Pancreas (tissue), 10 donors: ENCODE measurements at regions not wholly inside any gene's neighbourhood (a gene's known extent, or its start where the extent isn't known, plus 50 kb on each side); places are given as distances from the start of the nearest gene placed in this dataset.

Experiments
- ATAC-seq, 4 donors: fragments of 200-7000 bp; cut with Tn5 transposase; one replicate each; pipeline versions ENCODE4 v1.8.0 to v1.9.1; 2020; ENCODE audit warnings: mild to moderate bottlenecking in 4 of 4, moderate library complexity in 4 of 4
- DNase-seq, 6 donors: peaks; one replicate each; pipeline ENCODE4 v3.0.0-alpha.2; 2020
- FAIRE-seq: peaks from 2 replicates; lab custom pipeline; 2012; peaks lifted over from hg19 to GRCh38; lab: Jason Lieb, UNC
- H3K27ac ChIP-seq, 4 donors: fragments of 200-600 bp; sonication (generic); 1 replicate in 3 of 4; 2 replicates in 1 of 4; pipeline versions ENCODE4 v1.5.0 to v1.8.0; 2020
- H3K27me3 ChIP-seq, 4 donors: fragments of 200-600 bp; one replicate each; pipeline ENCODE4 v1.8.0; 2021
- H3K36me3 ChIP-seq, 3 donors: fragments of 200-600 bp; sonication (generic) in 1 of 3; one replicate each; pipeline versions ENCODE4 v1.5.0 to v1.8.0; 2020 to 2021
- H3K4me1 ChIP-seq, 3 donors: fragments of 200-600 bp; one replicate each; pipeline ENCODE4 v1.8.0; 2021
- H3K4me3 ChIP-seq, 4 donors: fragments of 200-600 bp; sonication (generic) in 2 of 4; one replicate each; pipeline versions ENCODE4 v1.5.0 to v1.8.0; 2020 to 2021
- H3K9me3 ChIP-seq, 4 donors: fragments of 200-600 bp; one replicate each; pipeline ENCODE4 v1.8.0; 2021
- CTCF ChIP-seq, 4 donors: fragments of 200-600 bp; sonication (generic) in 3 of 4; IDR thresholded peaks; one replicate each; pipeline versions ENCODE4 v1.5.0 to v1.8.0; 2021; ENCODE audit warnings: antibody characterized with exemption in 4 of 4
- WGBS, 2 donors: extraction: QIAGEN DNeasy Blood & Tissue Kit; methylation state at CpG; one replicate each; pipeline ENCODE4 v1.1.7; 2013; 5-methylcytosine and 5-hydroxymethylcytosine counted together
- intact Hi-C, 3 donors: fragments of 100-400 bp; cut with DNase I; formaldehyde crosslinking; loops; one replicate each; pipeline versions ENCODE4 v1.11.1 to v1.14.2; 2022
- donor health status: healthy with polysubstance abuse.
- donor health status: DM: no; HTN: no; CAD: no; lungs with moderate emphysema.
- donor health status: DM: no; HTN: no; CAD: no.
- donor health status: control.
- donor health status: control.
- donor health status: Bipolar disorder and iron deficiency.
- donor health status: DM: yes; HTN: yes; CAD: no.
- donor health status: DM: no; HTN: no; CAD: no.
- donor health status: DM: no; HTN: no; CAD: no.
- donor health status: DM: yes; HTN: yes; CAD: no.

GRCh38 chr1:58033311-58033710 is 513.2 kb downstream of the OMA1 start:
- Histone ChIP-seq H3K9me3 (no peaks in the 10 kb centered on the region), H3K4me1 (no peaks in the 10 kb centered on the region), H3K36me3 (no peaks in the 10 kb centered on the region), H3K27me3 (no peaks in the 10 kb centered on the region), H3K27ac (no peak overlapping the region), H3K4me3 (no peak overlapping the region)
- TF ChIP-seq CTCF (IDR thresholded peaks at IDR 0.05): no peak
- FAIRE-seq: no peak
- 16 to 22% methylated on average over 2 of the region's 2 CpGs for WGBS, 2 donors
- no peak for DNase-seq
- ATAC-seq: no peak
- intact Hi-C loops: no loop called here

GRCh38 chr1:58032611-58033073 is 513.9 kb downstream of the OMA1 start:
- no peak overlapping the region for H3K27ac ChIP-seq
- DNase-seq: no peak
- TF ChIP-seq CTCF (IDR thresholded peaks at IDR 0.05): no peak

GRCh38 chr1:58031416-58031815 is 515.1 kb downstream of the OMA1 start:
- H3K4me1 ChIP-seq: no peaks in the 10 kb centered on the region
- intact Hi-C loops: no loop called here
- no peak overlapping the region for H3K4me3 ChIP-seq
- no peak for TF ChIP-seq CTCF (IDR thresholded peaks at IDR 0.05)
- no peak overlapping the region for H3K27ac ChIP-seq
- H3K27me3 ChIP-seq: no peaks in the 10 kb centered on the region
- H3K9me3 ChIP-seq: no peaks in the 10 kb centered on the region
- no peak for ATAC-seq
- FAIRE-seq: no peak
- 29 to 51% methylated on average over 5 of the region's 5 CpGs for WGBS, 2 donors
- no peaks in the 10 kb centered on the region for H3K36me3 ChIP-seq
- no peak for DNase-seq

More at GRCh38 chr1:58032611-58033073, 513.9 kb downstream of the OMA1 start:
- ATAC-seq (no peak), FAIRE-seq (no peak)
- WGBS, 2 donors: 78 to 100% methylated on average over 1 of the region's 1 CpG
- intact Hi-C loops: no loop called here
- Histone ChIP-seq H3K4me3 (no peak overlapping the region), H3K27me3 (no peaks in the 10 kb centered on the region), H3K4me1 (no peaks in the 10 kb centered on the region), H3K9me3 (no peaks in the 10 kb centered on the region), H3K36me3 (no peaks in the 10 kb centered on the region)

GRCh38 chr1:58030456-58030855 is 516.1 kb downstream of the OMA1 start:
- 29 to 52% methylated on average over 3 of the region's 3 CpGs for WGBS, 2 donors
- FAIRE-seq (no peak), ATAC-seq (no peak), DNase-seq (no peak)
- Histone ChIP-seq H3K27ac (no peak overlapping the region), H3K4me3 (no peak overlapping the region), H3K27me3 (no peaks in the 10 kb centered on the region), H3K9me3 (no peaks in the 10 kb centered on the region), H3K4me1 (no peaks in the 10 kb centered on the region), H3K36me3 (no peaks in the 10 kb centered on the region)
- intact Hi-C loops: no loop called here
- no peak for TF ChIP-seq CTCF (IDR thresholded peaks at IDR 0.05)

GRCh38 chr1:58017641-58018040 is 528.9 kb downstream of the OMA1 start:
- Histone ChIP-seq H3K27me3 (no peaks in the 10 kb centered on the region), H3K4me3 (no peak overlapping the region), H3K4me1 (no peaks in the 10 kb centered on the region), H3K36me3 (no peaks in the 10 kb centered on the region), H3K27ac (no peak overlapping the region), H3K9me3 (no peaks in the 10 kb centered on the region)
- no peak for DNase-seq
- no peak for TF ChIP-seq CTCF (IDR thresholded peaks at IDR 0.05)
- 84 to 96% methylated on average over 3 of the region's 3 CpGs for WGBS, 2 donors
- FAIRE-seq: no peak
- ATAC-seq: no peak
- intact Hi-C loops: no loop called here
